ENCODE measurements at regions not wholly inside any gene's neighbourhood (a gene's known extent, or its start where the extent isn't known, plus 50 kb on each side); places are given as distances from the start of the nearest gene placed in this dataset.

DNA sequence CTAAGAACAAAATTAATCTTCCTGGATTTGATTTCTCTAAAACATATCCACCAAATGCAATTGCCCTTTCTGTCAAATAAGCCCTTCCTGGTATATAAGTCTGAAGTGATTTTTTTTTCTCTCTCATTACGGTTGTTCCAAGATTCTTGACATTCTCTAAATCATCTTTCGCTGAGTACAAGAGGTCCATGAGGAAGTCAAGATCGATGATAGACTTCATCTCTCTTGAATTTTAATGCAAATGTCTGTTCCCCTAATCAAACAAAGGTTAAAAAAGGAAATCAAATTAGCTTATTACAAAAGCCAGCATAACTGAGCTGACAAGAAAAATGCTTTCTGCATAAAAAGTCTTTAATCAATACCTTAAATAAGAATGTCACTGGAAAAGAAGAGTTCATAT is 77.4 kb upstream of the ITGB1 start:
- WGBS: 93% methylated on average over 3 of the region's 3 CpGs
- Histone ChIP-seq H3K27me3 (ENCODE audit: control insufficient read depth in 1 of 2, insufficient read depth in 1 of 2, low read length in 2 of 2) (no peaks in the 10 kb centered on the region), H3K4me2 (ENCODE audit: low read length, poor library complexity, severe bottlenecking) (no peak overlapping the region), H2AFZ (ENCODE audit: low read depth, low read length) (no peak overlapping the region), H3K23ac (ENCODE audit: low read length in 2 of 2) (no peak overlapping the region), H2BK12ac (ENCODE audit: low read length in 2 of 2) (no peak overlapping the region), H2BK5ac (ENCODE audit: low read depth, low read length, poor library complexity, severe bottlenecking) (no peak overlapping the region), H3K4me3 (ENCODE audit: insufficient read depth in 1 of 2, low read depth in 1 of 2, low read length in 2 of 2) (no peak overlapping the region), H2AK5ac (ENCODE audit: low read length, severe bottlenecking) (no peak overlapping the region), H3K18ac (ENCODE audit: low read depth in 1 of 2, low read length in 2 of 2) (no peak overlapping the region), H2BK120ac (ENCODE audit: low read depth, low read length) (no peak overlapping the region), H4K91ac (ENCODE audit: low read length) (no peak overlapping the region), H4K8ac (ENCODE audit: low read length) (no peak overlapping the region), H3K27ac (ENCODE audit: low read length, poor library complexity, severe bottlenecking) (no peak overlapping the region), H3K14ac (ENCODE audit: low read length in 2 of 2) (no peak overlapping the region), H2BK15ac (ENCODE audit: low read depth, poor library complexity, severe bottlenecking) (no peak overlapping the region), H3K9me3 (ENCODE audit: control insufficient read depth, low read length) (no peaks in the 10 kb centered on the region), H3K79me1 (replicated peaks; ENCODE audit: low read length, poor library complexity, severe bottlenecking) (no peaks in the 10 kb centered on the region), H3K36me3 (ENCODE audit: control insufficient read depth in 1 of 2, insufficient read depth in 2 of 2, low read depth in 1 of 2, low read length in 2 of 2) (no peaks in the 10 kb centered on the region), H3K4ac (ENCODE audit: low read depth in 1 of 2, low read length in 2 of 2) (no peak overlapping the region), H3K4me1 (ENCODE audit: control insufficient read depth, insufficient read depth, low read depth, low read length) (no peaks in the 10 kb centered on the region), H3K9ac (ENCODE audit: low read length) (no peak overlapping the region)
- DNase-seq: no peak

DNA sequence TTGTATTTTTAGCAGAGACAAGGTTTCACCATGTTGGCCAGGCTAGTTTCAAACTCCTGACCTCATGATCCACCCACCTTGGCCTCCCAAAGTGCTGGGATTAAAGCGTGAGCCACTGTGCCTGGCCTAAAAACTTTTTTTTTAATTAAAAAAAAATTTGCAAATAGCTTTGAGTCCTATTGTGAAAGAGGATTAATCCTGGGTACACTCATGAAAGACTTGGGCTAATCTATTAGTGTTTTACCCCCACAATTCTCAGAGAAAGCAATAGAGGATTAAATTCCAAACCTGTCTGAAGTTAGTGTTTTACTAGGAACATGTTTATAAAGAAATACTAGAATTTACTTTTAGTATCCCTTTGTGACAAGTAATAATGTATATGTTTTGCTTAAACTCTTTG is 76.9 kb upstream of the ITGB1 start:
- no peak overlapping the region for H3K18ac ChIP-seq (ENCODE audit: low read depth in 1 of 2, low read length in 2 of 2)
- H3K4me2 ChIP-seq (ENCODE audit: low read length, poor library complexity, severe bottlenecking): no peak overlapping the region
- H3K4ac ChIP-seq (ENCODE audit: low read depth in 1 of 2, low read length in 2 of 2): no peak overlapping the region
- no peak overlapping the region for H2BK15ac ChIP-seq (ENCODE audit: low read depth, poor library complexity, severe bottlenecking)
- H2BK120ac ChIP-seq (ENCODE audit: low read depth, low read length): no peak overlapping the region
- no peak overlapping the region for H4K8ac ChIP-seq (ENCODE audit: low read length)
- H3K4me1 ChIP-seq (ENCODE audit: control insufficient read depth, insufficient read depth, low read depth, low read length): no peaks in the 10 kb centered on the region
- no peak overlapping the region for H3K4me3 ChIP-seq (ENCODE audit: insufficient read depth in 1 of 2, low read depth in 1 of 2, low read length in 2 of 2)
- no peak overlapping the region for H2AK5ac ChIP-seq (ENCODE audit: low read length, severe bottlenecking)
- no peak overlapping the region for H2BK12ac ChIP-seq (ENCODE audit: low read length in 2 of 2)
- no peak overlapping the region for H2BK5ac ChIP-seq (ENCODE audit: low read depth, low read length, poor library complexity, severe bottlenecking)
- H3K36me3 ChIP-seq (ENCODE audit: control insufficient read depth in 1 of 2, insufficient read depth in 2 of 2, low read depth in 1 of 2, low read length in 2 of 2): peaks cover 0 to 2% of the 10 kb centered on the region in 2 experiments
- H3K9me3 ChIP-seq (ENCODE audit: control insufficient read depth, low read length): no peaks in the 10 kb centered on the region
- no peak for DNase-seq
- no peak overlapping the region for H2AFZ ChIP-seq (ENCODE audit: low read depth, low read length)
- no peak overlapping the region for H3K23ac ChIP-seq (ENCODE audit: low read length in 2 of 2)
- no peak overlapping the region for H4K91ac ChIP-seq (ENCODE audit: low read length)
- H3K27me3 ChIP-seq (ENCODE audit: control insufficient read depth in 1 of 2, insufficient read depth in 1 of 2, low read length in 2 of 2): no peaks in the 10 kb centered on the region
- H3K27ac ChIP-seq (ENCODE audit: low read length, poor library complexity, severe bottlenecking): no peak overlapping the region
- H3K79me1 ChIP-seq (replicated peaks; ENCODE audit: low read length, poor library complexity, severe bottlenecking): no peaks in the 10 kb centered on the region
- H3K9ac ChIP-seq (ENCODE audit: low read length): no peak overlapping the region
- WGBS: no CpG with 5 or more reads among the region's 1 CpG
- no peak overlapping the region for H3K14ac ChIP-seq (ENCODE audit: low read length in 2 of 2)

- Histone ChIP-seq H3K18ac (ENCODE audit: low read depth in 1 of 2, low read length in 2 of 2) (no peak overlapping the region), H3K4me3 (ENCODE audit: insufficient read depth in 1 of 2, low read depth in 1 of 2, low read length in 2 of 2) (peak overlapping the region in 1 of 2 experiments; percentile 53), H3K9me3 (ENCODE audit: control insufficient read depth, low read length) (no peaks in the 10 kb centered on the region), H3K27me3 (ENCODE audit: control insufficient read depth in 1 of 2, insufficient read depth in 1 of 2, low read length in 2 of 2) (no peaks in the 10 kb centered on the region), H4K8ac (ENCODE audit: low read length) (no peak overlapping the region), H3K4me1 (ENCODE audit: control insufficient read depth, insufficient read depth, low read depth, low read length) (no peaks in the 10 kb centered on the region), H4K91ac (ENCODE audit: low read length) (no peak overlapping the region), H3K23ac (ENCODE audit: low read length in 2 of 2) (no peak overlapping the region), H3K27ac (ENCODE audit: low read length, poor library complexity, severe bottlenecking) (no peak overlapping the region), H3K36me3 (ENCODE audit: control insufficient read depth in 1 of 2, insufficient read depth in 2 of 2, low read depth in 1 of 2, low read length in 2 of 2) (peaks cover 0 to 2% of the 10 kb centered on the region in 2 experiments), H3K4me2 (ENCODE audit: low read length, poor library complexity, severe bottlenecking) (no peak overlapping the region), H2BK5ac (ENCODE audit: low read depth, low read length, poor library complexity, severe bottlenecking) (no peak overlapping the region), H2AK5ac (ENCODE audit: low read length, severe bottlenecking) (no peak overlapping the region), H3K4ac (ENCODE audit: low read depth in 1 of 2, low read length in 2 of 2) (no peak overlapping the region), H3K14ac (ENCODE audit: low read length in 2 of 2) (no peak overlapping the region), H3K9ac (ENCODE audit: low read length) (peak overlapping the region; percentile 93), H2AFZ (ENCODE audit: low read depth, low read length) (no peak overlapping the region), H3K79me1 (replicated peaks; ENCODE audit: low read length, poor library complexity, severe bottlenecking) (no peaks in the 10 kb centered on the region), H2BK120ac (ENCODE audit: low read depth, low read length) (no peak overlapping the region), H2BK12ac (ENCODE audit: low read length in 2 of 2) (no peak overlapping the region), H2BK15ac (ENCODE audit: low read depth, poor library complexity, severe bottlenecking) (no peak overlapping the region)
- WGBS: 85% methylated on average over 6 of the region's 7 CpGs
- DNase-seq: no peak
These were observed 74.7 kb upstream of the ITGB1 start for GRCh38 chr10:33032654-33033151.

GRCh38 chr10:33031815-33032653 is 74.0 kb upstream of the ITGB1 start:
- no peaks in the 10 kb centered on the region for H3K27me3 ChIP-seq (ENCODE audit: control insufficient read depth in 1 of 2, insufficient read depth in 1 of 2, low read length in 2 of 2)
- H2BK15ac ChIP-seq (ENCODE audit: low read depth, poor library complexity, severe bottlenecking): no peak overlapping the region
- no peak overlapping the region for H3K23ac ChIP-seq (ENCODE audit: low read length in 2 of 2)

More at GRCh38 chr10:33031815-33032653, 74.0 kb upstream of the ITGB1 start:
- Histone ChIP-seq H3K36me3 (ENCODE audit: control insufficient read depth in 1 of 2, insufficient read depth in 2 of 2, low read depth in 1 of 2, low read length in 2 of 2) (peaks cover 0 to 2% of the 10 kb centered on the region in 2 experiments), H2BK5ac (ENCODE audit: low read depth, low read length, poor library complexity, severe bottlenecking) (no peak overlapping the region), H3K4me3 (ENCODE audit: insufficient read depth in 1 of 2, low read depth in 1 of 2, low read length in 2 of 2) (no peak overlapping the region), H2AFZ (ENCODE audit: low read depth, low read length) (no peak overlapping the region), H2BK12ac (ENCODE audit: low read length in 2 of 2) (no peak overlapping the region), H3K18ac (ENCODE audit: low read depth in 1 of 2, low read length in 2 of 2) (no peak overlapping the region), H2BK120ac (ENCODE audit: low read depth, low read length) (no peak overlapping the region), H3K4me2 (ENCODE audit: low read length, poor library complexity, severe bottlenecking) (no peak overlapping the region), H3K4ac (ENCODE audit: low read depth in 1 of 2, low read length in 2 of 2) (no peak overlapping the region), H4K8ac (ENCODE audit: low read length) (no peak overlapping the region), H3K4me1 (ENCODE audit: control insufficient read depth, insufficient read depth, low read depth, low read length) (no peaks in the 10 kb centered on the region), H3K9me3 (ENCODE audit: control insufficient read depth, low read length) (no peaks in the 10 kb centered on the region), H4K91ac (ENCODE audit: low read length) (no peak overlapping the region), H3K79me1 (replicated peaks; ENCODE audit: low read length, poor library complexity, severe bottlenecking) (no peaks in the 10 kb centered on the region), H3K27ac (ENCODE audit: low read length, poor library complexity, severe bottlenecking) (no peak overlapping the region), H3K14ac (ENCODE audit: low read length in 2 of 2) (no peak overlapping the region), H2AK5ac (ENCODE audit: low read length, severe bottlenecking) (no peak overlapping the region), H3K9ac (ENCODE audit: low read length) (peak overlapping the region; percentile 93)
- no peak for DNase-seq
- WGBS: 95% methylated on average over 4 of the region's 5 CpGs

All from mesenchymal stem cell (in vitro differentiated cells and primary cell).